Activated naive CD8-positive, alpha-beta T cell (primary cell): ENCODE measurements at regions not wholly inside any gene's neighbourhood (a gene's known extent, or its start where the extent isn't known, plus 50 kb on each side); places are given as distances from the start of the nearest gene placed in this dataset.
"Not testable (repeated sequence)": the region's sequence is repeated elsewhere in the genome, so short reads cannot be mapped to it uniquely, and the experiment has no call there.

Experiments used
- H3K27ac Mint-ChIP-seq: one replicate; pipeline ENCODE4 v1.8.0; 2021; ENCODE audit warnings: mixed read lengths
- H3K27me3 Mint-ChIP-seq: one replicate; pipeline ENCODE4 v1.8.0; 2021; ENCODE audit warnings: mixed read lengths
- H3K36me3 Mint-ChIP-seq: one replicate; pipeline ENCODE4 v1.8.0; 2021; ENCODE audit warnings: mixed read lengths
- H3K4me1 Mint-ChIP-seq: one replicate; pipeline ENCODE4 v1.8.0; 2021; ENCODE audit warnings: low read depth, mixed read lengths
- H3K4me3 Mint-ChIP-seq: one replicate; pipeline ENCODE4 v1.8.0; 2021; ENCODE audit warnings: mild to moderate bottlenecking, mixed read lengths
- H3K9me3 Mint-ChIP-seq: one replicate; pipeline ENCODE4 v1.8.0; 2021; ENCODE audit warnings: low read depth, mixed read lengths

- Mint-ChIP-seq H3K27ac (no peak overlapping the region), H3K27me3 (no peaks in the 10 kb centered on the region), H3K4me1 (no peaks in the 10 kb centered on the region), H3K4me3 (no peak overlapping the region), H3K9me3 (peaks cover 6% of the 10 kb centered on the region), H3K36me3 (no peaks in the 10 kb centered on the region)
Measured at GRCh38 chr2:83003555-83003954, 1455.5 kb downstream of the SUCLG1 start.

GRCh38 chr2:83002706-83003105 lies 1456.4 kb downstream of the SUCLG1 start:
- H3K9me3 Mint-ChIP-seq, result peaks cover 6% of the 10 kb centered on the region
- H3K36me3 Mint-ChIP-seq, result no peaks in the 10 kb centered on the region
- H3K27me3 Mint-ChIP-seq, result no peaks in the 10 kb centered on the region
- H3K4me1 Mint-ChIP-seq, result no peaks in the 10 kb centered on the region
- no peak overlapping the region for H3K27ac Mint-ChIP-seq
- no peak overlapping the region for H3K4me3 Mint-ChIP-seq

DNA sequence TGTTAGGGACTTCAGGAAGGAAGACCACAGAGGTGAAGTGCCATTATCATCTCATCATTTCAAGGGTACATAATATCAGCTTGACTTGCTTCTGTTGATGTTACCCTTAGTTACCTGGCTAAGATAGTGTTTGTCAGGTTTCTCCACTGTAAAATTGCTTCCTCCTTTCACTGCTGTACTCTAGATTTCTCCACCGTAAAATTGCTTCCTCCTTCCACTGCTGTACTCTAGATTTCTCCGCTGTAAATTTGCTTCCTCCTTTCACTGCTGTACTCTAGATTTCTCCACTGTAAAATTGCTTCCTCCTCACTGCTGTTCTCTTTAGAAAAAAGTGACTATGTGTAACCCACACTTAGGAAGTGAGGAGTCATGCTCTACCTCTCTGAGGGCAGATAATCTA lies 1460.3 kb downstream of the SUCLG1 start:
- Mint-ChIP-seq H3K36me3 (no peaks in the 10 kb centered on the region), H3K27me3 (no peaks in the 10 kb centered on the region), H3K27ac (no peak overlapping the region), H3K9me3 (peaks cover 6% of the 10 kb centered on the region), H3K4me1 (no peaks in the 10 kb centered on the region), H3K4me3 (no peak overlapping the region)

GRCh38 chr2:82996217-82996616 lies 1462.9 kb downstream of the SUCLG1 start:
- Mint-ChIP-seq H3K4me1 (no peaks in the 10 kb centered on the region), H3K36me3 (no peaks in the 10 kb centered on the region), H3K4me3 (no peak overlapping the region), H3K27me3 (no peaks in the 10 kb centered on the region), H3K9me3 (peaks cover 3% of the 10 kb centered on the region), H3K27ac (no peak overlapping the region)

DNA sequence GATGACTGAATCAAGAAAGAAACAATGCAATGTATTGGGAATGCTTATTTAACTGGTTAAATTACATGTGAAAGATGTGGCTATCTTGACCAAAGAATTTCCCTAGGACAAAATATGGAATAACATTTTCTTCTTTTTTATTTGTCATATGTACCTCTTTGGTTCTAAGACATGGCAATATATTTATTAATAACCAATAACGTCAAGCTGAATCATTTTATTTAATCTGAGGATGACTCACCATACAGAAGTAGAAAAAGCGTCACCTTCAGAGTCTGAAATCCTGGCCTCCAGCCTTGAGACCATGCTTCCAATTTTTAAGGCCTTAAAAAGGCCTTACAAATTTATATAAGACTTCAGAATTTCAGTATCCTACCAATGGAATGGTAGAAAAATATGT lies 1464.9 kb downstream of the SUCLG1 start:
- Mint-ChIP-seq H3K4me1 (no peaks in the 10 kb centered on the region), H3K27ac (no peak overlapping the region), H3K9me3 (peaks cover 3% of the 10 kb centered on the region), H3K36me3 (no peaks in the 10 kb centered on the region), H3K27me3 (no peaks in the 10 kb centered on the region), H3K4me3 (no peak overlapping the region)

- Mint-ChIP-seq H3K4me1 (no peaks in the 10 kb centered on the region), H3K27ac (no peak overlapping the region), H3K4me3 (no peak overlapping the region), H3K9me3 (peaks cover 3% of the 10 kb centered on the region), H3K36me3 (no peaks in the 10 kb centered on the region), H3K27me3 (no peaks in the 10 kb centered on the region)
Measured at GRCh38 chr2:82993609-82994008, 1465.5 kb downstream of the SUCLG1 start.

DNA sequence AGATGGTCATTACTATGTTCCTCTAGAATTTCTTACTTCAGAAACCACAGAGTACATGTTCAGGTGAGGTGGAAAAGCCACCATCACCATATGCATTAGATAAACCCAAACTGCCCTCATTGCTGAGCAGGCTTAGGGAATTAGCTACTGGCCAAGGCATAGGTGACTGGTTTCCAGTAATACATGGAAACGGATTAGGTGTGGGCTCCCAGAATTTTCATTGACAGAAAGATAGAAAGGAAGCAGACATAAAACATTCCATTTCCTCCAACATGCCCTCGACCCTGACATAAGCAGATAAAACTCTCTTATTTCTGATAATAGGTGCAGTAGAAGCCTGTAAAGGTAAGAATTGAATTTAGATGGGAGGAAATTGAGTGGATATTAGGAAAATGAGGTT lies 1466.1 kb downstream of the SUCLG1 start:
- Mint-ChIP-seq H3K9me3 (peaks cover 3% of the 10 kb centered on the region), H3K27me3 (no peaks in the 10 kb centered on the region), H3K4me3 (no peak overlapping the region), H3K4me1 (no peaks in the 10 kb centered on the region), H3K27ac (no peak overlapping the region), H3K36me3 (no peaks in the 10 kb centered on the region)

DNA sequence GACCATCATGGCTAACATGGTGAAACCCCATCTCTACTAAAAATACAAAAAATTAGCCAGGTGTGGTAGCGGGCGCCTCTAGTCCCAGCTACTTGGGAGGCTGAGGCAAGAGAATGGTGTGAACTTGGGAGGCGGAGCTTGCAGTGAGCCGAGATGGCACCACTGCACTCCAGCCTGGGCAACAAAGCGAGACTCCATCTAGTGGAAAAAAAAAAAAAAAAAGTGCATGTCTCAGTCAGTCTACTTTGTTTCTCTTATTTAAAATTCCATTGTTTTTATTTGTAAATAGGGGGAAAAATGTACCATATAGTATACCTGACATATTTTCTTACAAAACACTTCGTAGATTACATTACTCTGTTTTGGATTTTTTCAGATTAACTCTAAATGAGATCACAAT lies 1471.4 kb downstream of the SUCLG1 start:
- not testable (repeated sequence) for H3K27me3 Mint-ChIP-seq, H3K4me1 Mint-ChIP-seq, H3K36me3 Mint-ChIP-seq, H3K4me3 Mint-ChIP-seq, H3K27ac Mint-ChIP-seq
- H3K9me3 Mint-ChIP-seq, result peaks cover 11% of the 10 kb centered on the region

DNA sequence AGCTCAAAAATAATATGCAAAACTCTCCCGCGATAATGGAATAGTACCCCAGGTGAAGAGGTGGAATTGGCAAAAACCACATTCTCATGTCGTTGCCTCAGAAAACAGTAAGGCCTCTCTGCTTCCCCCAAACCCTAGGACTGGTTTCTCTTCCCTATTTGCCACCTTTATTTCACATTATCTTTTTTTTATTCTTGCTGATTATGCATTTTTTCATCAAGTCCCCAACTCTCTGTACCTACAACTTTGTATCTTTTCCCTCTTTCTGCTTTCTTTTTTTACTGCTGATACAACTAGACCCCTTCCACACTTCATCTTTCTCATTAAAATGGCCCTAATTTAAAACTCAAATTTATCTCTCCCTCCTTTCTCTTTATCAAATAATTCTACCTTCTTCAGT lies 1472.2 kb downstream of the SUCLG1 start:
- H3K27me3 Mint-ChIP-seq, result no peaks in the 10 kb centered on the region
- H3K9me3 Mint-ChIP-seq, result peaks cover 11% of the 10 kb centered on the region
- H3K4me3 Mint-ChIP-seq, result no peak overlapping the region
- no peaks in the 10 kb centered on the region for H3K4me1 Mint-ChIP-seq
- no peaks in the 10 kb centered on the region for H3K36me3 Mint-ChIP-seq
- H3K27ac Mint-ChIP-seq, result no peak overlapping the region

GRCh38 chr2:82985572-82986197 lies 1473.4 kb downstream of the SUCLG1 start:
- Mint-ChIP-seq H3K9me3 (peaks cover 11% of the 10 kb centered on the region), H3K36me3 (no peaks in the 10 kb centered on the region), H3K27me3 (no peaks in the 10 kb centered on the region), H3K27ac (no peak overlapping the region), H3K4me1 (no peaks in the 10 kb centered on the region), H3K4me3 (no peak overlapping the region)

- H3K27me3 Mint-ChIP-seq, result no peaks in the 10 kb centered on the region
- H3K9me3 Mint-ChIP-seq, result peaks cover 7% of the 10 kb centered on the region
- no peaks in the 10 kb centered on the region for H3K36me3 Mint-ChIP-seq
- no peak overlapping the region for H3K27ac Mint-ChIP-seq
- H3K4me1 Mint-ChIP-seq, result no peaks in the 10 kb centered on the region
- H3K4me3 Mint-ChIP-seq, result no peak overlapping the region
Measured at GRCh38 chr2:82968358-82968757, 1490.7 kb downstream of the SUCLG1 start.

DNA sequence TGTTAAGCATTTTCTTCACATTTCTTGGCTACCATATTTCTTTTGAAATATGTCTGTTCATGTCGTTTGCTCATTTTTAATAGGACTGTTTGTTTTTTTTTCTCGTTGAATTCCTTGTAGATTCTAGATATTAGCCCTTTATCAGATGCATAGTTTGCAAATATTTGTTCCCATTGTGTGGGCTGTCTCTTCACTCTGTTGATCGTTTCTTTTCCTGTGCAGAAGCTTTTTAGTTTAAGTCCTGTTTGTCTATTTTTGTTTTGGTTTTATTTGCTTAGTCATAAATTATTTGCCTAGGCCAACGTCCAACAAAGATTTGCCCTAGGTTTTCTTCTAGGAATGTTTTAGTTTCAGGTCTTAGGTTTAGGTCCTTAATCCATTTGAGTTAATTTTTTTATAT lies 1494.7 kb downstream of the SUCLG1 start:
- Mint-ChIP-seq H3K27ac (no peak overlapping the region), H3K4me3 (no peak overlapping the region), H3K36me3 (no peaks in the 10 kb centered on the region), H3K27me3 (no peaks in the 10 kb centered on the region), H3K9me3 (peaks cover 4% of the 10 kb centered on the region), H3K4me1 (no peaks in the 10 kb centered on the region)

DNA sequence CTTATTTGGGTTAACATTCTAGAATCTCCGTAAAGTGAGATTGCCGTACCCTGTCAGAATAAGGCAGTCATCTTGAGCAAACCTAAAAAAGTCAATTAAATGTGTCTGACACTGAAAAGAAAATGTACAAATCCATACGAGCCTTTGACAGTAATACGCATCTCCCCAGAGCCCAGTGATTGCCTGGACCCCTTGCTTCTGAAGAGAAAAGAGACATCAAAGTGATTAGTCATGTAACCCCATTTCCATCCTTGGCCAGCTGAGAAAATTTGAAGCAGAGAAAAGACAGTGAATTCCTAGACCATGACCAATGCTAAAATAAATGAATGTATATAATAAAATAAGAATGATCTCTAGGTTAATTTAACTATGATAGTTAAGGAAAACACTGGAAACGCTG lies 1499.4 kb downstream of the SUCLG1 start:
- Mint-ChIP-seq H3K27me3 (no peaks in the 10 kb centered on the region), H3K36me3 (no peaks in the 10 kb centered on the region), H3K27ac (no peak overlapping the region), H3K4me1 (no peaks in the 10 kb centered on the region), H3K4me3 (no peak overlapping the region), H3K9me3 (peaks cover 4% of the 10 kb centered on the region)

GRCh38 chr2:82954868-82955267 lies 1504.2 kb downstream of the SUCLG1 start:
- no peaks in the 10 kb centered on the region for H3K36me3 Mint-ChIP-seq
- no peak overlapping the region for H3K4me3 Mint-ChIP-seq
- H3K27me3 Mint-ChIP-seq, result no peaks in the 10 kb centered on the region
- no peak overlapping the region for H3K27ac Mint-ChIP-seq
- peaks cover 7% of the 10 kb centered on the region for H3K9me3 Mint-ChIP-seq
- H3K4me1 Mint-ChIP-seq, result no peaks in the 10 kb centered on the region

GRCh38 chr2:82939211-82939610 lies 1519.9 kb downstream of the SUCLG1 start:
- H3K4me1 Mint-ChIP-seq, result no peaks in the 10 kb centered on the region
- H3K36me3 Mint-ChIP-seq, result no peaks in the 10 kb centered on the region
- H3K9me3 Mint-ChIP-seq, result peaks cover 20% of the 10 kb centered on the region
- H3K4me3 Mint-ChIP-seq, result no peak overlapping the region
- no peaks in the 10 kb centered on the region for H3K27me3 Mint-ChIP-seq
- no peak overlapping the region for H3K27ac Mint-ChIP-seq

- H3K4me3 Mint-ChIP-seq, H3K27ac Mint-ChIP-seq, H3K36me3 Mint-ChIP-seq, H3K4me1 Mint-ChIP-seq, H3K27me3 Mint-ChIP-seq: not testable (repeated sequence)
- peaks cover 16% of the 10 kb centered on the region for H3K9me3 Mint-ChIP-seq
Measured at GRCh38 chr2:82938321-82938845, 1520.7 kb downstream of the SUCLG1 start.
